CD4-positive, alpha-beta T cell (primary cell): ENCODE measurements at regions not wholly inside any gene's neighbourhood (a gene's known extent, or its start where the extent isn't known, plus 50 kb on each side); places are given as distances from the start of the nearest gene placed in this dataset.

Experiments
- ATAC-seq: fragments of 200-7000 bp; cut with Tn5 transposase; one replicate; pipeline ENCODE4 v1.10.0; 2022; ENCODE audit warnings: mild to moderate bottlenecking; ENCODE audit not compliant: poor library complexity
- CTCF ChIA-PET: fragments of 350-600 bp; sonication (Branson Sonifier 250); formaldehyde crosslinking; loops from one replicate; lab custom pipeline; 2021; ENCODE audit warnings: antibody characterized with exemption, inconsistent platforms; lab: Charles Lee
- POLR2A ChIA-PET: fragments of 350-600 bp; sonication (Branson Sonifier 250); formaldehyde crosslinking; loops from one replicate; lab custom pipeline; 2021; ENCODE audit warnings: antibody characterized with exemption, inconsistent platforms; lab: Charles Lee
- DNase-seq, 14 experiments: peaks; one replicate each; pipeline ENCODE4 v3.0.0-alpha.2; 2013 to 2020; ENCODE audit warnings: mixed read lengths in 2 of 14
- H3K27ac ChIP-seq, 2 donors: one replicate each; pipeline versions ENCODE4 v1.5.1 to v1.7.0; 2013; ENCODE audit warnings: low read length in 2 of 2, low read depth in 1 of 2, mild to moderate bottlenecking in 1 of 2
- H3K27me3 ChIP-seq, 2 experiments: 1 replicate in 1 of 2; 2 replicates in 1 of 2; pipeline versions ENCODE4 v1.6.1 to v1.7.0; 2013; ENCODE audit warnings: low read length in 2 of 2, control low read depth in 1 of 2, mild to moderate bottlenecking in 1 of 2, moderate library complexity in 1 of 2; ENCODE audit not compliant: insufficient read depth in 2 of 2, control insufficient read depth in 1 of 2
- H3K36me3 ChIP-seq: one replicate; pipeline ENCODE4 v1.6.1; 2013; ENCODE audit warnings: low read length, control low read depth; ENCODE audit not compliant: insufficient read depth
- H3K4me1 ChIP-seq: one replicate; pipeline ENCODE4 v1.6.1; 2013; ENCODE audit warnings: low read length, control low read depth; ENCODE audit not compliant: insufficient read depth
- H3K4me3 ChIP-seq: one replicate; pipeline ENCODE4 v1.5.1; 2013; ENCODE audit warnings: mild to moderate bottlenecking, low read length, moderate library complexity
- H3K9me3 ChIP-seq, 2 experiments: 1 replicate in 1 of 2; 2 replicates in 1 of 2; pipeline versions ENCODE4 v1.6.1 to v1.7.0; 2013; ENCODE audit warnings: low read length in 2 of 2, mild to moderate bottlenecking in 2 of 2, control low read depth in 1 of 2, moderate library complexity in 1 of 2; ENCODE audit not compliant: control insufficient read depth in 1 of 2, insufficient read depth in 1 of 2
- H3K27ac Mint-ChIP-seq: one replicate; pipeline ENCODE4 v1.8.0; 2020; ENCODE audit warnings: mixed read lengths
- H3K27me3 Mint-ChIP-seq: one replicate; pipeline ENCODE4 v1.8.0; 2021; ENCODE audit warnings: mixed read lengths
- H3K36me3 Mint-ChIP-seq: one replicate; pipeline ENCODE4 v1.8.0; 2021; ENCODE audit warnings: low read depth, mixed read lengths
- H3K4me1 Mint-ChIP-seq: one replicate; pipeline ENCODE4 v1.8.0; 2021; ENCODE audit warnings: low read depth, mixed read lengths
- H3K4me3 Mint-ChIP-seq: one replicate; pipeline ENCODE4 v1.8.0; 2020; ENCODE audit warnings: mild to moderate bottlenecking, mixed read lengths
- H3K9me3 Mint-ChIP-seq: one replicate; pipeline ENCODE4 v1.8.0; 2020; ENCODE audit warnings: mixed read lengths
- intact Hi-C, 2 experiments: fragments of 100-400 bp; cut with DNase I in 1 of 2; cut with micrococcal nuclease in 1 of 2; formaldehyde crosslinking; loops; one replicate each; pipeline versions ENCODE4 v1.15.1 to v1.9.0; 2023 to 2025; cut with DNase I, micrococcal nuclease
- TF ChIP-seq, protein P1 (sequence below): fragments of 200-600 bp; IDR thresholded peaks from one replicate; pipeline ENCODE4 v1.8.0; 2022; ENCODE audit warnings: antibody characterized with exemption, mild to moderate bottlenecking

DNA sequence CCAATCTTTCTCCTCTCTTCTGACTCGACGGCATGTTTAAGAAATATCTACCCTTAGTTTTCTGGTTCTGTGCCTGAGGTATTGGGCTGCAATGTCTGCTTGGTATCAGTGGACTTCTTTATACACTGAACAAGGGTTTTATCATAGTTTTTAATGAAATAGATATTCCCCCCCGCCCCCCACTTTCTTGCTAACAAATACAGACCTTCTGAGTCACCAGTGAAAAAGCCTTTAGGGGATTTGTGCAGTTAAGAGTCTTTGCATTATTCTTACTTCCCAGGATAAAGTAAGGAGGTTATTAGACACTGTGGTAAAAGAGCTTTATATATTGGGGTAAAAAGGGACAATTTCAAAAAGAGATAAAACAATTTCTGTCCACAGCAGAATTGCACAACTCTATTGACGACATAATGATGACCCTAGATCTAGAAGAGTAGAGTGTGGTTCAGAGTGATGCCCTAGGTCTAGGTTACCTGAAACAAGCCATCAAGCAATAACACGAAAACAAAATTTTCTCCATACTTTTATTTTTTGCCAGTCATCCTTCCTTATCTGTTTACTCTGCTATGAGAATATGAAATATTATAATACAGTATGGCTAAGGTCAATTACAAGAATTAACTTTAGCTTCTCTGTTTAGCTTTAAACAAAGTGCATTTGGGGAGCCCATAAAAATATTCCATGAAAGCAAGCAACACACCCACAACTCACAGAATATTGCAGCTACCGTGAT is 110.7 kb downstream of the PLK2 start:
- Mint-ChIP-seq H3K4me1 (no peaks in the 10 kb centered on the region), H3K9me3 (no peaks in the 10 kb centered on the region), H3K27me3 (no peaks in the 10 kb centered on the region), H3K36me3 (no peaks in the 10 kb centered on the region), H3K4me3 (no peak overlapping the region), H3K27ac (no peak overlapping the region)
- Histone ChIP-seq H3K27me3 (no peaks in the 10 kb centered on the region), H3K36me3 (no peaks in the 10 kb centered on the region), H3K27ac (no peak overlapping the region), H3K9me3 (no peaks in the 10 kb centered on the region), H3K4me3 (no peak overlapping the region), H3K4me1 (no peaks in the 10 kb centered on the region)
- no peak for ATAC-seq
- ChIA-PET CTCF (no interaction called here), POLR2A (no interaction called here)
- intact Hi-C loops = no loop called here
- DNase-seq = no peak
- TF ChIP-seq, protein P1, sequence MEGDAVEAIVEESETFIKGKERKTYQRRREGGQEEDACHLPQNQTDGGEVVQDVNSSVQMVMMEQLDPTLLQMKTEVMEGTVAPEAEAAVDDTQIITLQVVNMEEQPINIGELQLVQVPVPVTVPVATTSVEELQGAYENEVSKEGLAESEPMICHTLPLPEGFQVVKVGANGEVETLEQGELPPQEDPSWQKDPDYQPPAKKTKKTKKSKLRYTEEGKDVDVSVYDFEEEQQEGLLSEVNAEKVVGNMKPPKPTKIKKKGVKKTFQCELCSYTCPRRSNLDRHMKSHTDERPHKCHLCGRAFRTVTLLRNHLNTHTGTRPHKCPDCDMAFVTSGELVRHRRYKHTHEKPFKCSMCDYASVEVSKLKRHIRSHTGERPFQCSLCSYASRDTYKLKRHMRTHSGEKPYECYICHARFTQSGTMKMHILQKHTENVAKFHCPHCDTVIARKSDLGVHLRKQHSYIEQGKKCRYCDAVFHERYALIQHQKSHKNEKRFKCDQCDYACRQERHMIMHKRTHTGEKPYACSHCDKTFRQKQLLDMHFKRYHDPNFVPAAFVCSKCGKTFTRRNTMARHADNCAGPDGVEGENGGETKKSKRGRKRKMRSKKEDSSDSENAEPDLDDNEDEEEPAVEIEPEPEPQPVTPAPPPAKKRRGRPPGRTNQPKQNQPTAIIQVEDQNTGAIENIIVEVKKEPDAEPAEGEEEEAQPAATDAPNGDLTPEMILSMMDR = no peak

GRCh38 chr5:58346041-58346440 is 113.8 kb downstream of the PLK2 start:
- H3K4me1 ChIP-seq = no peaks in the 10 kb centered on the region
- H3K27ac ChIP-seq = no peak overlapping the region
- no peaks in the 10 kb centered on the region for H3K9me3 Mint-ChIP-seq
- H3K27me3 Mint-ChIP-seq = no peaks in the 10 kb centered on the region
- no peaks in the 10 kb centered on the region for H3K36me3 ChIP-seq
- CTCF ChIA-PET = no interaction called here
- no peaks in the 10 kb centered on the region for H3K4me1 Mint-ChIP-seq
- ATAC-seq (no peak), DNase-seq (no peak)
- H3K27me3 ChIP-seq = no peaks in the 10 kb centered on the region
- intact Hi-C loops = no loop called here
- H3K4me3 ChIP-seq = no peak overlapping the region
- TF ChIP-seq, protein P1 = no peak
- H3K9me3 ChIP-seq = no peaks in the 10 kb centered on the region
- POLR2A ChIA-PET = no interaction called here
- no peak overlapping the region for H3K4me3 Mint-ChIP-seq
- no peak overlapping the region for H3K27ac Mint-ChIP-seq
- H3K36me3 Mint-ChIP-seq = no peaks in the 10 kb centered on the region

- H3K27me3 ChIP-seq = no peaks in the 10 kb centered on the region
- no peak overlapping the region for H3K27ac Mint-ChIP-seq
- H3K27ac ChIP-seq = no peak overlapping the region
- no peaks in the 10 kb centered on the region for H3K36me3 ChIP-seq
- POLR2A ChIA-PET = no interaction called here
- no peaks in the 10 kb centered on the region for H3K9me3 Mint-ChIP-seq
- H3K36me3 Mint-ChIP-seq = no peaks in the 10 kb centered on the region
- ATAC-seq (no peak), DNase-seq (no peak)
- no peaks in the 10 kb centered on the region for H3K4me1 Mint-ChIP-seq
- intact Hi-C loops = no loop called here
- TF ChIP-seq, protein P1 = no peak
- no peak overlapping the region for H3K4me3 ChIP-seq
- CTCF ChIA-PET = interaction anchor here (1.8 kb wide), 1 partner anchor 14 kb away, joined by 4 read pairs; no protein-coding TSS in a partner anchor
- H3K4me1 ChIP-seq = no peaks in the 10 kb centered on the region
- H3K9me3 ChIP-seq = no peaks in the 10 kb centered on the region
- no peak overlapping the region for H3K4me3 Mint-ChIP-seq
- H3K27me3 Mint-ChIP-seq = no peaks in the 10 kb centered on the region
Measured at GRCh38 chr5:58341476-58341875, 118.4 kb downstream of the PLK2 start.
